ENCODE measurements at regions not wholly inside any gene's neighbourhood (a gene's known extent, or its start where the extent isn't known, plus 50 kb on each side); places are given as distances from the start of the nearest gene placed in this dataset.

GRCh38 chrX:13119386-13119785 is 75.0 kb upstream of the FAM9C start:
- in situ Hi-C loops (cut with HindIII; ENCODE audit: low sequenced_read_pairs), result no loop called here
- H3K4me3 ChIP-seq (ENCODE audit: low read depth, low read length), result no peak overlapping the region
- DNase-seq (ENCODE audit: low read depth, low spot score), result no peak

GRCh38 chrX:13115146-13115855 is 70.9 kb upstream of the FAM9C start:
- no peak overlapping the region for H3K4me3 ChIP-seq (ENCODE audit: low read depth, low read length)
- in situ Hi-C loops (cut with HindIII; ENCODE audit: low sequenced_read_pairs), result no loop called here
- no peak for TF ChIP-seq CTCF (IDR thresholded peaks at IDR 0.05; ENCODE audit: low read depth, low read length)
- no peak for DNase-seq (ENCODE audit: low read depth, low spot score)

More at GRCh38 chrX:13119386-13119785, 75.0 kb upstream of the FAM9C start:
- no peak for TF ChIP-seq CTCF (IDR thresholded peaks at IDR 0.05; ENCODE audit: low read depth, low read length)

- in situ Hi-C loops (cut with HindIII; ENCODE audit: low sequenced_read_pairs), result no loop called here
- TF ChIP-seq CTCF (IDR thresholded peaks at IDR 0.05; ENCODE audit: low read depth, low read length), result no peak
- H3K4me3 ChIP-seq (ENCODE audit: low read depth, low read length), result no peak overlapping the region
- DNase-seq (ENCODE audit: low read depth, low spot score), result no peak
Measured at GRCh38 chrX:13112499-13112898, 68.1 kb upstream of the FAM9C start.

- no peak for TF ChIP-seq CTCF (IDR thresholded peaks at IDR 0.05; ENCODE audit: low read depth, low read length)
- DNase-seq (ENCODE audit: low read depth, low spot score), result peak; percentile 92
- no peak overlapping the region for H3K4me3 ChIP-seq (ENCODE audit: low read depth, low read length)
- in situ Hi-C loops (cut with HindIII; ENCODE audit: low sequenced_read_pairs), result no loop called here
Measured at GRCh38 chrX:13110433-13111324, 66.3 kb upstream of the FAM9C start.

- no peak overlapping the region for H3K4me3 ChIP-seq (ENCODE audit: low read depth, low read length)
- peak; percentile 36 for DNase-seq (ENCODE audit: low read depth, low spot score)
- no peak for TF ChIP-seq CTCF (IDR thresholded peaks at IDR 0.05; ENCODE audit: low read depth, low read length)
- in situ Hi-C loops (cut with HindIII; ENCODE audit: low sequenced_read_pairs), result no loop called here
Measured at GRCh38 chrX:13109817-13110216, 65.4 kb upstream of the FAM9C start.

- no peak for DNase-seq (ENCODE audit: low read depth, low spot score)
- no peak for TF ChIP-seq CTCF (IDR thresholded peaks at IDR 0.05; ENCODE audit: low read depth, low read length)
- H3K4me3 ChIP-seq (ENCODE audit: low read depth, low read length), result no peak overlapping the region
- in situ Hi-C loops (cut with HindIII; ENCODE audit: low sequenced_read_pairs), result no loop called here
Measured at GRCh38 chrX:13103914-13104274, 59.5 kb upstream of the FAM9C start.

Data from astrocyte of the spinal cord (primary cell).